ENCODE measurements at regions not wholly inside any gene's neighbourhood (a gene's known extent, or its start where the extent isn't known, plus 50 kb on each side); places are given as distances from the start of the nearest gene placed in this dataset.
A peak's percentile ranks its signal among the peaks of the same experiment; 100 is the strongest.

GRCh38 chr1:214928574-214928973 is 154.0 kb upstream of the KCNK2 start:
- DNase-seq (ENCODE audit: low spot score): no peak

- no peak for DNase-seq (ENCODE audit: low spot score)
Observed at GRCh38 chr1:214933375-214933774, 149.2 kb upstream of the KCNK2 start.

- DNase-seq (ENCODE audit: low spot score): no peak
Observed at GRCh38 chr1:214934045-214934444, 148.5 kb upstream of the KCNK2 start.

- DNase-seq (ENCODE audit: low spot score): no peak
Observed at GRCh38 chr1:214935258-214935657, 147.3 kb upstream of the KCNK2 start.

- no peak for DNase-seq (ENCODE audit: low spot score)
Observed at GRCh38 chr1:214939180-214939579, 143.4 kb upstream of the KCNK2 start.

- no peak for DNase-seq (ENCODE audit: low spot score)
Observed at GRCh38 chr1:214941061-214941460, 141.5 kb upstream of the KCNK2 start.

GRCh38 chr1:214943054-214943453 is 139.5 kb upstream of the KCNK2 start:
- no peak for DNase-seq (ENCODE audit: low spot score)

- no peak for DNase-seq (ENCODE audit: low spot score)
Observed at GRCh38 chr1:214946615-214947014, 135.9 kb upstream of the KCNK2 start.

GRCh38 chr1:214952648-214953047 is 129.9 kb upstream of the KCNK2 start:
- DNase-seq (ENCODE audit: low spot score): no peak

GRCh38 chr1:214953901-214954616 is 128.5 kb upstream of the KCNK2 start:
- no peak for DNase-seq (ENCODE audit: low spot score)

GRCh38 chr1:214954617-214954949 is 128.0 kb upstream of the KCNK2 start:
- no peak for DNase-seq (ENCODE audit: low spot score)

GRCh38 chr1:214957330-214958137 is 125.0 kb upstream of the KCNK2 start:
- peak; percentile 81 for DNase-seq (ENCODE audit: low spot score)

GRCh38 chr1:214958486-214958885 is 124.1 kb upstream of the KCNK2 start:
- no peak for DNase-seq (ENCODE audit: low spot score)

GRCh38 chr1:214966346-214966745 is 116.2 kb upstream of the KCNK2 start:
- DNase-seq (ENCODE audit: low spot score): peak; percentile 25

- peak; percentile 13 for DNase-seq (ENCODE audit: low spot score)
Observed at GRCh38 chr1:214967865-214968575, 114.5 kb upstream of the KCNK2 start.

- no peak for DNase-seq (ENCODE audit: low spot score)
Observed at GRCh38 chr1:214970016-214970415, 112.5 kb upstream of the KCNK2 start.

- no peak for DNase-seq (ENCODE audit: low spot score)
Observed at GRCh38 chr1:214971071-214971470, 111.5 kb upstream of the KCNK2 start.

GRCh38 chr1:214974002-214974401 is 108.5 kb upstream of the KCNK2 start:
- no peak for DNase-seq (ENCODE audit: low spot score)

GRCh38 chr1:214976665-214977064 is 105.9 kb upstream of the KCNK2 start:
- no peak for DNase-seq (ENCODE audit: low spot score)

- DNase-seq (ENCODE audit: low spot score): no peak
Observed at GRCh38 chr1:214977110-214977509, 105.4 kb upstream of the KCNK2 start.

- no peak for DNase-seq (ENCODE audit: low spot score)
Observed at GRCh38 chr1:214977700-214978374, 104.7 kb upstream of the KCNK2 start.

- DNase-seq (ENCODE audit: low spot score): no peak
Observed at GRCh38 chr1:214979191-214979590, 103.3 kb upstream of the KCNK2 start.
